IPS DF 6.9 (cell line): ENCODE measurements at regions not wholly inside any gene's neighbourhood (a gene's known extent, or its start where the extent isn't known, plus 50 kb on each side); places are given as distances from the start of the nearest gene placed in this dataset.
"Not testable (repeated sequence)": the region's sequence is repeated elsewhere in the genome, so short reads cannot be mapped to it uniquely, and the experiment has no call there.

Experiments used
- DNase-seq: peaks from one replicate; pipeline ENCODE4 v3.0.0-alpha.2; 2013; ENCODE audit warnings: low read depth, low spot score
- H3K27ac ChIP-seq: one replicate; pipeline ENCODE4 v1.5.1; 2013; ENCODE audit warnings: low read length, control low read depth
- H3K27me3 ChIP-seq: 2 replicates; pipeline ENCODE4 v1.6.1; 2013; ENCODE audit warnings: mild to moderate bottlenecking, low read length; ENCODE audit not compliant: control insufficient read depth, insufficient read depth
- H3K36me3 ChIP-seq: 2 replicates; pipeline ENCODE4 v1.6.1; 2013; ENCODE audit warnings: low read length; ENCODE audit not compliant: control insufficient read depth, insufficient read depth
- H3K4me1 ChIP-seq: 2 replicates; pipeline ENCODE4 v1.6.1; 2013; ENCODE audit warnings: low read length; ENCODE audit not compliant: control insufficient read depth, insufficient read depth
- H3K4me3 ChIP-seq: 2 replicates; pipeline ENCODE4 v1.5.1; 2013; ENCODE audit warnings: mild to moderate bottlenecking, low read length
- H3K9me3 ChIP-seq: 2 replicates; pipeline ENCODE4 v1.6.1; 2013; ENCODE audit warnings: low read length, inconsistent platforms; ENCODE audit not compliant: control insufficient read depth, insufficient read depth
- WGBS: extraction: QIAGEN DNeasy Blood & Tissue Kit; methylation state at CpG from one replicate; pipeline ENCODE4 v1.1.7; 2013; ENCODE audit warnings: mixed read lengths, missing lambda C conversion rate; ENCODE audit not compliant: insufficient read length, insufficient coverage; 5-methylcytosine and 5-hydroxymethylcytosine counted together

- Histone ChIP-seq H3K27me3 (no peaks in the 10 kb centered on the region), H3K27ac (no peak overlapping the region), H3K9me3 (no peaks in the 10 kb centered on the region), H3K4me3 (no peak overlapping the region), H3K4me1 (no peaks in the 10 kb centered on the region), H3K36me3 (no peaks in the 10 kb centered on the region)
- WGBS = no CpG with 5 or more reads among the region's 2 CpGs
- no peak for DNase-seq
Observed at GRCh38 chr6:8837343-8837742, 402.0 kb upstream of the SLC35B3 start.

- not testable (repeated sequence) for H3K27me3 ChIP-seq, H3K36me3 ChIP-seq, H3K4me3 ChIP-seq, H3K4me1 ChIP-seq, H3K9me3 ChIP-seq, DNase-seq, H3K27ac ChIP-seq
- no CpG with 5 or more reads among the region's 3 CpGs for WGBS
Observed at GRCh38 chr6:8832695-8833094, 397.4 kb upstream of the SLC35B3 start.

GRCh38 chr6:8831366-8832152, 396.2 kb upstream of the SLC35B3 start:
- H3K36me3 ChIP-seq = no peaks in the 10 kb centered on the region
- H3K9me3 ChIP-seq = no peaks in the 10 kb centered on the region
- no CpG with 5 or more reads among the region's 11 CpGs for WGBS
- no peak overlapping the region for H3K27ac ChIP-seq
- no peak overlapping the region for H3K4me3 ChIP-seq
- no peaks in the 10 kb centered on the region for H3K27me3 ChIP-seq
- H3K4me1 ChIP-seq = no peaks in the 10 kb centered on the region
- DNase-seq = no peak

- Histone ChIP-seq H3K36me3 (no peaks in the 10 kb centered on the region), H3K27ac (no peak overlapping the region), H3K27me3 (no peaks in the 10 kb centered on the region), H3K9me3 (no peaks in the 10 kb centered on the region), H3K4me3 (no peak overlapping the region), H3K4me1 (no peaks in the 10 kb centered on the region)
- no peak for DNase-seq
- WGBS = no CpG with 5 or more reads among the region's 1 CpG
Observed at GRCh38 chr6:8830794-8831193, 395.4 kb upstream of the SLC35B3 start.

GRCh38 chr6:8829796-8830195, 394.5 kb upstream of the SLC35B3 start:
- H3K4me3 ChIP-seq = no peak overlapping the region
- no peak overlapping the region for H3K27ac ChIP-seq
- WGBS = no CpG with 5 or more reads among the region's 5 CpGs
- no peaks in the 10 kb centered on the region for H3K9me3 ChIP-seq
- no peaks in the 10 kb centered on the region for H3K27me3 ChIP-seq
- H3K4me1 ChIP-seq = no peaks in the 10 kb centered on the region
- no peaks in the 10 kb centered on the region for H3K36me3 ChIP-seq
- no peak for DNase-seq

GRCh38 chr6:8829296-8829695, 394.0 kb upstream of the SLC35B3 start:
- Histone ChIP-seq H3K4me3 (no peak overlapping the region), H3K9me3 (no peaks in the 10 kb centered on the region), H3K36me3 (no peaks in the 10 kb centered on the region), H3K4me1 (no peaks in the 10 kb centered on the region), H3K27me3 (no peaks in the 10 kb centered on the region), H3K27ac (no peak overlapping the region)
- no peak for DNase-seq
- no CpG with 5 or more reads among the region's 4 CpGs for WGBS

- Histone ChIP-seq H3K4me1 (no peaks in the 10 kb centered on the region), H3K9me3 (no peaks in the 10 kb centered on the region), H3K27me3 (no peaks in the 10 kb centered on the region), H3K27ac (no peak overlapping the region), H3K4me3 (no peak overlapping the region), H3K36me3 (no peaks in the 10 kb centered on the region)
- DNase-seq = no peak
- WGBS = no CpG with 5 or more reads among the region's 4 CpGs
Observed at GRCh38 chr6:8828376-8828775, 393.0 kb upstream of the SLC35B3 start.

GRCh38 chr6:8825726-8826125, 390.4 kb upstream of the SLC35B3 start:
- DNase-seq = no peak

GRCh38 chr6:8821981-8822381, 386.6 kb upstream of the SLC35B3 start:
- Histone ChIP-seq H3K4me3 (no peak overlapping the region), H3K4me1 (no peaks in the 10 kb centered on the region)
- WGBS = no CpG with 5 or more reads among the region's 3 CpGs

More at GRCh38 chr6:8825726-8826125, 390.4 kb upstream of the SLC35B3 start:
- Histone ChIP-seq H3K27me3 (no peaks in the 10 kb centered on the region), H3K36me3 (no peaks in the 10 kb centered on the region), H3K27ac (no peak overlapping the region), H3K9me3 (no peaks in the 10 kb centered on the region), H3K4me3 (no peak overlapping the region), H3K4me1 (no peaks in the 10 kb centered on the region)

GRCh38 chr6:8820313-8820712, 385.0 kb upstream of the SLC35B3 start:
- DNase-seq = no peak
- H3K27ac ChIP-seq = no peak overlapping the region
- H3K27me3 ChIP-seq = no peaks in the 10 kb centered on the region
- H3K9me3 ChIP-seq = no peaks in the 10 kb centered on the region
- H3K36me3 ChIP-seq = no peaks in the 10 kb centered on the region
- no peaks in the 10 kb centered on the region for H3K4me1 ChIP-seq
- no peak overlapping the region for H3K4me3 ChIP-seq

More at GRCh38 chr6:8821981-8822381, 386.6 kb upstream of the SLC35B3 start:
- H3K27ac ChIP-seq = no peak overlapping the region
- H3K27me3 ChIP-seq = no peaks in the 10 kb centered on the region
- no peak for DNase-seq
- H3K9me3 ChIP-seq = no peaks in the 10 kb centered on the region
- H3K36me3 ChIP-seq = no peaks in the 10 kb centered on the region

- Histone ChIP-seq H3K9me3 (no peaks in the 10 kb centered on the region), H3K27me3 (no peaks in the 10 kb centered on the region), H3K4me3 (no peak overlapping the region), H3K4me1 (no peaks in the 10 kb centered on the region), H3K27ac (no peak overlapping the region), H3K36me3 (no peaks in the 10 kb centered on the region)
- no CpG with 5 or more reads among the region's 5 CpGs for WGBS
- no peak for DNase-seq
Observed at GRCh38 chr6:8819446-8819845, 384.1 kb upstream of the SLC35B3 start.
